ENCODE measurements at regions not wholly inside any gene's neighbourhood (a gene's known extent, or its start where the extent isn't known, plus 50 kb on each side); places are given as distances from the start of the nearest gene placed in this dataset.
"Not testable (repeated sequence)": the region's sequence is repeated elsewhere in the genome, so short reads cannot be mapped to it uniquely, and the experiment has no call there.

GRCh38 chr13:31540281-31540680 is 199.0 kb upstream of the RXFP2 start:
- ATAC-seq (no peak), DNase-seq (no peak)
- Mint-ChIP-seq H3K27me3 (peaks cover 38% of the 10 kb centered on the region), H3K4me3 (no peak overlapping the region), H3K4me1 (peaks cover 3% of the 10 kb centered on the region), H3K36me3 (ENCODE audit: low read depth) (no peaks in the 10 kb centered on the region), H3K27ac (no peak overlapping the region)
- no peaks in the 10 kb centered on the region for H3K9me3 ChIP-seq (ENCODE audit: control insufficient read depth, low read length, poor library complexity, severe bottlenecking)

GRCh38 chr13:31543190-31543589 is 196.1 kb upstream of the RXFP2 start:
- peaks cover under 1% of the 10 kb centered on the region for H3K4me1 Mint-ChIP-seq
- ATAC-seq (no peak), DNase-seq (no peak)
- H3K9me3 ChIP-seq (ENCODE audit: control insufficient read depth, low read length, poor library complexity, severe bottlenecking), result no peaks in the 10 kb centered on the region
- peaks cover 15% of the 10 kb centered on the region for H3K27me3 Mint-ChIP-seq
- no peaks in the 10 kb centered on the region for H3K36me3 Mint-ChIP-seq (ENCODE audit: low read depth)
- H3K4me3 Mint-ChIP-seq, result no peak overlapping the region
- H3K27ac Mint-ChIP-seq, result no peak overlapping the region

GRCh38 chr13:31545616-31546015 is 193.7 kb upstream of the RXFP2 start:
- Mint-ChIP-seq H3K27me3 (no peaks in the 10 kb centered on the region), H3K4me1 (no peaks in the 10 kb centered on the region), H3K27ac (no peak overlapping the region), H3K4me3 (no peak overlapping the region), H3K36me3 (ENCODE audit: low read depth) (no peaks in the 10 kb centered on the region)
- no peaks in the 10 kb centered on the region for H3K9me3 ChIP-seq (ENCODE audit: control insufficient read depth, low read length, poor library complexity, severe bottlenecking)
- DNase-seq, result no peak
- no peak for ATAC-seq

GRCh38 chr13:31556376-31556775 is 182.9 kb upstream of the RXFP2 start:
- H3K9me3 ChIP-seq (ENCODE audit: control insufficient read depth, low read length, poor library complexity, severe bottlenecking), result no peaks in the 10 kb centered on the region
- no peaks in the 10 kb centered on the region for H3K36me3 Mint-ChIP-seq (ENCODE audit: low read depth)

GRCh38 chr13:31584221-31584620 is 155.1 kb upstream of the RXFP2 start:
- DNase-seq; H3K36me3 Mint-ChIP-seq (ENCODE audit: low read depth); H3K27ac Mint-ChIP-seq; H3K4me3 Mint-ChIP-seq; H3K9me3 ChIP-seq (ENCODE audit: control insufficient read depth, low read length, poor library complexity, severe bottlenecking); ATAC-seq; H3K4me1 Mint-ChIP-seq: not testable (repeated sequence)
- peaks cover 14% of the 10 kb centered on the region for H3K27me3 Mint-ChIP-seq

More at GRCh38 chr13:31556376-31556775, 182.9 kb upstream of the RXFP2 start:
- DNase-seq (no peak), ATAC-seq (no peak)
- Mint-ChIP-seq H3K4me1 (no peaks in the 10 kb centered on the region), H3K27me3 (peaks cover 4% of the 10 kb centered on the region), H3K27ac (no peak overlapping the region), H3K4me3 (no peak overlapping the region)

GRCh38 chr13:31587698-31588266 is 151.5 kb upstream of the RXFP2 start:
- no peaks in the 10 kb centered on the region for H3K4me1 Mint-ChIP-seq
- DNase-seq (no peak), ATAC-seq (no peak)
- peaks cover 20% of the 10 kb centered on the region for H3K27me3 Mint-ChIP-seq
- peaks cover 2% of the 10 kb centered on the region for H3K36me3 Mint-ChIP-seq (ENCODE audit: low read depth)
- no peaks in the 10 kb centered on the region for H3K9me3 ChIP-seq (ENCODE audit: control insufficient read depth, low read length, poor library complexity, severe bottlenecking)
- no peak overlapping the region for H3K4me3 Mint-ChIP-seq
- H3K27ac Mint-ChIP-seq, result no peak overlapping the region

GRCh38 chr13:31588316-31588715 is 151.0 kb upstream of the RXFP2 start:
- H3K36me3 Mint-ChIP-seq (ENCODE audit: low read depth), result peaks cover 2% of the 10 kb centered on the region
- H3K27me3 Mint-ChIP-seq, result peaks cover 20% of the 10 kb centered on the region
- DNase-seq, result no peak
- no peak overlapping the region for H3K27ac Mint-ChIP-seq
- no peak overlapping the region for H3K4me3 Mint-ChIP-seq
- no peaks in the 10 kb centered on the region for H3K9me3 ChIP-seq (ENCODE audit: control insufficient read depth, low read length, poor library complexity, severe bottlenecking)
- H3K4me1 Mint-ChIP-seq, result no peaks in the 10 kb centered on the region
- no peak for ATAC-seq

GRCh38 chr13:31588893-31589292 is 150.4 kb upstream of the RXFP2 start:
- Mint-ChIP-seq H3K4me3 (no peak overlapping the region), H3K4me1 (no peaks in the 10 kb centered on the region), H3K27ac (no peak overlapping the region), H3K36me3 (ENCODE audit: low read depth) (peaks cover 2% of the 10 kb centered on the region), H3K27me3 (peaks cover 20% of the 10 kb centered on the region)
- no peaks in the 10 kb centered on the region for H3K9me3 ChIP-seq (ENCODE audit: control insufficient read depth, low read length, poor library complexity, severe bottlenecking)
- ATAC-seq (no peak), DNase-seq (no peak)

GRCh38 chr13:31591642-31592233 is 147.6 kb upstream of the RXFP2 start:
- H3K9me3 ChIP-seq (ENCODE audit: control insufficient read depth, low read length, poor library complexity, severe bottlenecking), result no peaks in the 10 kb centered on the region
- no peak overlapping the region for H3K27ac Mint-ChIP-seq
- ATAC-seq, result no peak
- no peaks in the 10 kb centered on the region for H3K36me3 Mint-ChIP-seq (ENCODE audit: low read depth)
- H3K27me3 Mint-ChIP-seq, result peaks cover 17% of the 10 kb centered on the region
- no peaks in the 10 kb centered on the region for H3K4me1 Mint-ChIP-seq
- no peak overlapping the region for H3K4me3 Mint-ChIP-seq
- DNase-seq, result no peak

GRCh38 chr13:31594056-31594455 is 145.3 kb upstream of the RXFP2 start:
- Mint-ChIP-seq H3K36me3 (ENCODE audit: low read depth) (no peaks in the 10 kb centered on the region), H3K27me3 (peaks cover 11% of the 10 kb centered on the region), H3K4me1 (no peaks in the 10 kb centered on the region), H3K4me3 (no peak overlapping the region), H3K27ac (no peak overlapping the region)
- ATAC-seq (no peak), DNase-seq (no peak)
- H3K9me3 ChIP-seq (ENCODE audit: control insufficient read depth, low read length, poor library complexity, severe bottlenecking), result no peaks in the 10 kb centered on the region

- H3K4me3 Mint-ChIP-seq, result no peak overlapping the region
- no peaks in the 10 kb centered on the region for H3K9me3 ChIP-seq (ENCODE audit: control insufficient read depth, low read length, poor library complexity, severe bottlenecking)
- no peaks in the 10 kb centered on the region for H3K36me3 Mint-ChIP-seq (ENCODE audit: low read depth)
- ATAC-seq (no peak), DNase-seq (no peak)
- no peaks in the 10 kb centered on the region for H3K4me1 Mint-ChIP-seq
- no peak overlapping the region for H3K27ac Mint-ChIP-seq
- peaks cover 18% of the 10 kb centered on the region for H3K27me3 Mint-ChIP-seq
Measured at GRCh38 chr13:31595563-31595962, 143.8 kb upstream of the RXFP2 start.

- H3K4me1 Mint-ChIP-seq, result no peaks in the 10 kb centered on the region
- ATAC-seq (no peak), DNase-seq (no peak)
Measured at GRCh38 chr13:31598990-31599389, 140.3 kb upstream of the RXFP2 start.

GRCh38 chr13:31605076-31605860 is 134.1 kb upstream of the RXFP2 start:
- Mint-ChIP-seq H3K4me1 (no peaks in the 10 kb centered on the region), H3K36me3 (ENCODE audit: low read depth) (no peaks in the 10 kb centered on the region), H3K4me3 (no peak overlapping the region), H3K27me3 (peaks cover 11% of the 10 kb centered on the region), H3K27ac (no peak overlapping the region)
- H3K9me3 ChIP-seq (ENCODE audit: control insufficient read depth, low read length, poor library complexity, severe bottlenecking), result no peaks in the 10 kb centered on the region
- ATAC-seq (no peak), DNase-seq (no peak)

More at GRCh38 chr13:31598990-31599389, 140.3 kb upstream of the RXFP2 start:
- Mint-ChIP-seq H3K27me3 (peaks cover 21% of the 10 kb centered on the region), H3K36me3 (ENCODE audit: low read depth) (no peaks in the 10 kb centered on the region), H3K4me3 (no peak overlapping the region), H3K27ac (no peak overlapping the region)
- H3K9me3 ChIP-seq (ENCODE audit: control insufficient read depth, low read length, poor library complexity, severe bottlenecking), result no peaks in the 10 kb centered on the region

Data from T-helper 17 cell (primary cell).